HG02623 (cell line): ENCODE measurements at regions not wholly inside any gene's neighbourhood (a gene's known extent, or its start where the extent isn't known, plus 50 kb on each side); places are given as distances from the start of the nearest gene placed in this dataset.
"Not testable (repeated sequence)": the region's sequence is repeated elsewhere in the genome, so short reads cannot be mapped to it uniquely, and the experiment has no call there.

Source experiments
- ATAC-seq: cut with Tn5 transposase; IDR thresholded peaks from one replicate; pipeline ENCODE4 v1.9.1; 2021; ENCODE audit warnings: moderate library complexity; ENCODE audit not compliant: unreplicated experiment

GRCh38 chrX:54615109-54615508, 85.1 kb downstream of the GNL3L start:
- ATAC-seq = no peak

DNA sequence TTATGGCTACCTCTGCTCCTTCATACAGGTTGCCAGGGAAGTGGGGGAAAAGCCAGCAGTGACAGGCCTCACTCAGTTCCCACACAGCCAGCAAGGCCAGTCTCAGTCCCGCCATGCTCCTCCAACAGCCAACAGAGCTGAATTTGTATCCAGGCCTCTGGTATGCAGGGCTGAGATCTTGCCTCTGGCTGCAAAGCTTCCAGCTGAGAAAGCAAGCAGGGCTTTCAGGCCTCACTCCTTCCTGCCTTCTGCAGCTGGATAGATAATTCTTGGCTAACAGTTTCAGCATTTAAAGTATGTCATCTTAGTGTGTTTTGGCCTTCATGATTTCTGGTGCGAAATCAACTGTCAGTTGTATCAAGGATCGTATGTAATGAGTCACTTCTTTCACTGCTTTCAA, 103.6 kb downstream of the GNL3L start:
- no peak for ATAC-seq

DNA sequence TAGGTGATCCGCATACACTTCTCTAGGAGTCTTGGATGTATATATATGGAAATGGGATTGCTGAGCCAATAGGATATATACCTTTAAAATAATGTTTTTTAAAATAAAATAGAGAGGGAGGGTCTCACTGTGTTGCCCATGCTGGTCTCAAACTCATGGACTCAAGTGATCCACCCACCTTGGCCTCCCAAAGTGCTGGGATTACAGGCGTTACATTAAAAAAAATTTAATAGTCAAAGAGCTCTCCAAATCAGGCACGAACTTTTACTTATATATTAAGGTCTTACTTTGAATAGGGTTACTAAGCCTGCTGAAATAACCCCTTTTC, 109.0 kb downstream of the GNL3L start:
- ATAC-seq = no peak

DNA sequence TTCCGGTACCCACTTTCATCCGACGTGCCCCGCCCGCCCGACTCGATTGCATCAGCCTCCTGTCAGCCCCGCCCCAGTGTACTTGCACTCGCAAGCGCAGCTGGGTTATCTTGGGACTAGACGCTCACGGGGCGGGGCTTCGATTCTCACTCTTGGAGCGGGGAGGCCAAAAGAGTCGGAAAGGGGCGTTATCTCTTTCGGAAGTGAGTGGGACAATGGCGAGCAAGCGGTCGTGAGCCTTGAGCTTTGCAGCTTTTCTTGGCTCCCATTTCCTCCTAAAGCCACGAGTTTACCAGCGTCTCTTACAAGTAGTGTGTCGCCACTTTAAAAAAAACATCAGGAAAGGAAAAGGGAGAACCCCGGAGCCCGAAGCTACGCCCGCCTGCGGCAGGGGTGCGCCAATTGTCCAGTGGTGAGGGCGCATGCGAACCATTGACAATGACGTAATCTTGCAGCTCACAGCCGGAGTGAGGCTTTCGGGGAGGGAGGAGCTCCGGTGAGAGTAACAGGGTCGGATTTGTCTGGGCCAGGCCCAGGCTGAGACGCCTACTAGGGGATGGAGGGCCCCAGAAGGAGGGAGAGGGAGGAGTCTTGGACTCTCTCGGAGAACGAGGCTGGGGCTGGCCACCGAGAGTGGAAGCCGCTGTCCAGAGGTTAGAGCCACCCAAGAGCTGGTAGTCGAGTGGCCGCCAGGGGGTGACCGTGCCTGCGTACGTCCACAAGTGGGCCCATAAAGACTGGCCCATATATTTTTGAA, 109.5 kb downstream of the GNL3L start:
- ATAC-seq = peak; percentile 94

- ATAC-seq = no peak
Measured at GRCh38 chrX:54640103-54640690, 110.2 kb downstream of the GNL3L start.

- ATAC-seq = no peak
Measured at GRCh38 chrX:54640736-54641135, 110.7 kb downstream of the GNL3L start.

GRCh38 chrX:54641530-54641929, 111.5 kb downstream of the GNL3L start:
- no peak for ATAC-seq

DNA sequence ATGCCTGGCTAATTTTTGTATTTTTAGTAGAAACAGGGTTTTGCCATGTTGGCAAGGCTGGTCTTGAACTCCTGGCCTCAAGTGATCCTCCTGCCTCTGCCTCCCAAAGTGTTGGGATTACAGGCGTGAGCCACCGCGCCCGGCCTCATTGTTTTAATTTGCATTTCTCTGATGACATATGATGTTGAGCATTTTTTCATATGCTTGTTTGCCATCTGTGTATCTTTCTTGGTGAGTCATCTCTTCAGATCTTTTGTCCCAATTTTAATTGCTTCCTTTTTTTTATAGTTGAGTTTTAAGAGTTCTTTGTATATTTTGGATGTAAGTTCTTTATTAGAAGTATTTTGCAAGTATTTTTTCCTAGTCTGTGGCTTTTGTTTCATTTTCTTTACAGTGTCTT, 117.6 kb downstream of the GNL3L start:
- ATAC-seq = not testable (repeated sequence)

GRCh38 chrX:54659547-54659946, 129.5 kb downstream of the GNL3L start:
- no peak for ATAC-seq

GRCh38 chrX:54675762-54676161, 122.3 kb downstream of the ITIH6 start:
- ATAC-seq = no peak

GRCh38 chrX:54695231-54695630, 102.8 kb downstream of the ITIH6 start:
- ATAC-seq = no peak

- ATAC-seq = peak; percentile 98
Measured at GRCh38 chrX:54695816-54696487, 102.1 kb downstream of the ITIH6 start.
